ENCODE measurements at regions not wholly inside any gene's neighbourhood (a gene's known extent, or its start where the extent isn't known, plus 50 kb on each side); places are given as distances from the start of the nearest gene placed in this dataset.

DNA sequence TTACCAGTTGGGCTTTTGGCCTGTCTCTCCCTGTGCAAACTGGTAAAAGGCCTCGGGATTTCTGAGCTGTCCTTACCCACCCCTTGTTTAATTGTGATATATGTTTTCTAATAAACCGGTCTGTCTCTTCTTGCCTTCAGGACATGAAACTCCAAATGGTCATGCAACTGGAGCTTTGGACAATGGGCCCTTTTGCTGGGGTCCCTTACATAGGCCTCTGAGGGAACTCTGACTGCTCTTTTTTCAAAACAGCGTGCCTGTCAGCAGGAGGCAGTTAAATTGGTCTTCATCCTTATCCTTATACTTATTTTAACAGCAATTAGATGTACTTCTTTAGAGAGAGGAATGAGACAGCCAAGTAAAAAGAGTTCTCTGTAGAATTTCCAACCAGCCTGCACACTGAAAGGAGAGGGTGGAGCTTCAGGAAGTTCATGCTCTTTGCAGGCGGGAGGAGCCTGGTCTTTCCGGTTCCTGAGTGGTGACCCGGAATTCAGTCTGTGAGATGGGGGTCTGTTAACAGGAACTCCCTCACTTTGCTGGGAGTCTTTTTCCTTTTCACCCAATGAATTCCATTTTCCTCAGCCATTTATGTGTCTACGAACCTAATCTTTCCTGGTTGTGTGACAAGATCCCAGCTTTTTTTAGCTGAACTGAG, 299.6 kb upstream of the GJE1 start:
- TF ChIP-seq, protein P1, sequence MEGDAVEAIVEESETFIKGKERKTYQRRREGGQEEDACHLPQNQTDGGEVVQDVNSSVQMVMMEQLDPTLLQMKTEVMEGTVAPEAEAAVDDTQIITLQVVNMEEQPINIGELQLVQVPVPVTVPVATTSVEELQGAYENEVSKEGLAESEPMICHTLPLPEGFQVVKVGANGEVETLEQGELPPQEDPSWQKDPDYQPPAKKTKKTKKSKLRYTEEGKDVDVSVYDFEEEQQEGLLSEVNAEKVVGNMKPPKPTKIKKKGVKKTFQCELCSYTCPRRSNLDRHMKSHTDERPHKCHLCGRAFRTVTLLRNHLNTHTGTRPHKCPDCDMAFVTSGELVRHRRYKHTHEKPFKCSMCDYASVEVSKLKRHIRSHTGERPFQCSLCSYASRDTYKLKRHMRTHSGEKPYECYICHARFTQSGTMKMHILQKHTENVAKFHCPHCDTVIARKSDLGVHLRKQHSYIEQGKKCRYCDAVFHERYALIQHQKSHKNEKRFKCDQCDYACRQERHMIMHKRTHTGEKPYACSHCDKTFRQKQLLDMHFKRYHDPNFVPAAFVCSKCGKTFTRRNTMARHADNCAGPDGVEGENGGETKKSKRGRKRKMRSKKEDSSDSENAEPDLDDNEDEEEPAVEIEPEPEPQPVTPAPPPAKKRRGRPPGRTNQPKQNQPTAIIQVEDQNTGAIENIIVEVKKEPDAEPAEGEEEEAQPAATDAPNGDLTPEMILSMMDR (IDR thresholded peaks at IDR 0.05), result no peak
- TF ChIP-seq POLR2A (IDR thresholded peaks at IDR 0.05) (no peak), POLR2AphosphoS5 (IDR thresholded peaks at IDR 0.05) (no peak)
